ENCODE measurements at regions not wholly inside any gene's neighbourhood (a gene's known extent, or its start where the extent isn't known, plus 50 kb on each side); places are given as distances from the start of the nearest gene placed in this dataset.
"Not testable (repeated sequence)": the region's sequence is repeated elsewhere in the genome, so short reads cannot be mapped to it uniquely, and the experiment has no call there.

DNA sequence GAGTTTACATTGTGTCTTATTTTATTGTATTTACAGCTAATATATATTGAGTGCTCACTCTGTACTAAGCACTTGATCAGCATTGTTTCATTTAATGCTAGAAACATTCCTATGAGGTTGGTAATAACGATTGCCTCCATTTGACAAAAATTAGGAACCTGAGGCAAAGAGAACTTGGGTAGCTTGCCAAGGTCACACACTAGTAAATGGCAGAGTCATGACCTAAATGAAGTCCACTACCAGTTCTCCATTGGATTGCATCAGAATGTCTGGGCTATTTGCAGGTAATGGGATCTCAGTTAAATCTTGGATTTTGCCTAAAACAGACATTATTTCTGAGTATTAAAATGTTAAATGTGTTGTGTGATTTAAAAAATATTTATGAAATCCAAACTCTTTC is 65.8 kb upstream of the CRIM1 start:
- no peak overlapping the region for H3K4me3 ChIP-seq (replicated peaks; ENCODE audit: low read depth, low read length)

GRCh38 chr2:36287363-36288275 is 68.0 kb upstream of the CRIM1 start:
- no peaks in the 10 kb centered on the region for H3K27me3 ChIP-seq (replicated peaks; ENCODE audit: control insufficient read depth, insufficient read depth, low read length)
- DNase-seq (ENCODE audit: extremely low read depth, insufficient read length): no peak
- TF ChIP-seq CTCF (IDR thresholded peaks at IDR 0.05; ENCODE audit: insufficient read depth, low read length, poor library complexity, severe bottlenecking): no peak
- no peaks in the 10 kb centered on the region for H3K36me3 ChIP-seq (ENCODE audit: control insufficient read depth, insufficient read depth, low read length)
- no peak overlapping the region for H3K4me3 ChIP-seq (replicated peaks; ENCODE audit: low read depth, low read length)

More for the DNA sequence above, 65.8 kb upstream of the CRIM1 start:
- no peak for DNase-seq (ENCODE audit: extremely low read depth, insufficient read length)
- H3K36me3 ChIP-seq (ENCODE audit: control insufficient read depth, insufficient read depth, low read length): no peaks in the 10 kb centered on the region
- TF ChIP-seq CTCF (IDR thresholded peaks at IDR 0.05; ENCODE audit: insufficient read depth, low read length, poor library complexity, severe bottlenecking): no peak
- H3K27me3 ChIP-seq (replicated peaks; ENCODE audit: control insufficient read depth, insufficient read depth, low read length): no peaks in the 10 kb centered on the region

DNA sequence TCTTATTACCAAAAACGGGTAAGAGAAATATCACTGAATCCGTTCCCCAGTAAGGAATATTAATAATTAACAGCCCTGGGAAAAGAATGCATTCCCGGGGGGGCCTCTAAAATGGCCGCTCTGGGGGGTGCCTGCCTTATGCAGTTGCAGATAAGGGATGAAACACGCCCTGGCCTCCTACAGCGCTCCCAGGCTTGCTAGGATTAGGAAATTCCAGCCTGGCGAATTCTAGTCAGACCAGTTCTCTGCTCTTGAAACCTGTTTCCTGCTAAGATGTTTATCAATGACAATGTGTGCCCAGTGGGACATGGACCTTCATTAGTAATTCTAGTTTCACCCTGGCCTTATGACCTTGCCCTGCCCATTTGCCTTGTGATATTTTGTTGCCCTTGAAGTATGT is 76.1 kb upstream of the CRIM1 start:
- H3K36me3 ChIP-seq (ENCODE audit: control insufficient read depth, insufficient read depth, low read length); H3K27me3 ChIP-seq (replicated peaks; ENCODE audit: control insufficient read depth, insufficient read depth, low read length); DNase-seq (ENCODE audit: extremely low read depth, insufficient read length); H3K4me3 ChIP-seq (replicated peaks; ENCODE audit: low read depth, low read length): not testable (repeated sequence)

DNA sequence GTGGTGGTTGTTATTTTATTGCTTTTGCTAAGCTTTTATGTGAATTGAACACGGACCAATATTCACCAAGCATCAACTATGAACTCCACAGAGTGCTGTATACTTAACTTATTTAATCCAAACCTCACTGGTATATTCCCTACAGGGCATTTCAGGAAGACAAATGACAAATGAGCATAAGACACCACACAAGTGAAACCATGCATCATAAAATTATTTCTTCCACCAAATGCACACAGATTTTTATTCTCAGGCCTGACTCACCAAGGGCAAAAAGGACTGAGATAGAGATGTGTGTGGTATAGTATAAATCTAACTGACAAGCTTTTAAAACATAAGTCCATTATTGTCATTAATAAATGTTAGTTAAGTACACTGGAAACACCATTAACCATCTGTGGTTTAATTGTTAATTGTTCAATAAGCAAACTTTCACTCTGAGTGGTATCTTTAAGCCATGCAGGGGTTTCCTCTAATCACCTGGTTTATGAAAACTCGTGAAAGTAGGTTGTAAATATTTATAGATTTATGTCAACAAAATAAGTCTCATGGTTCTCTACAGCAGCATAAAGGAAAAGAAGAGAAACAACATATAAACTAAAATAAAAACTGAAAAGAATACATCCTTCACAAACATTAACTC is 77.6 kb upstream of the CRIM1 start:
- Histone ChIP-seq H3K27me3 (replicated peaks; ENCODE audit: control insufficient read depth, insufficient read depth, low read length) (no peaks in the 10 kb centered on the region), H3K4me3 (replicated peaks; ENCODE audit: low read depth, low read length) (no peak overlapping the region), H3K36me3 (ENCODE audit: control insufficient read depth, insufficient read depth, low read length) (no peaks in the 10 kb centered on the region)
- TF ChIP-seq CTCF (IDR thresholded peaks at IDR 0.05; ENCODE audit: insufficient read depth, low read length, poor library complexity, severe bottlenecking): no peak
- DNase-seq (ENCODE audit: extremely low read depth, insufficient read length): no peak

- no peak overlapping the region for H3K4me3 ChIP-seq (replicated peaks; ENCODE audit: low read depth, low read length)
- no peak for DNase-seq (ENCODE audit: extremely low read depth, insufficient read length)
- H3K36me3 ChIP-seq (ENCODE audit: control insufficient read depth, insufficient read depth, low read length): no peaks in the 10 kb centered on the region
- no peak for TF ChIP-seq CTCF (IDR thresholded peaks at IDR 0.05; ENCODE audit: insufficient read depth, low read length, poor library complexity, severe bottlenecking)
- no peaks in the 10 kb centered on the region for H3K27me3 ChIP-seq (replicated peaks; ENCODE audit: control insufficient read depth, insufficient read depth, low read length)
Observed at GRCh38 chr2:36277146-36277808, 78.3 kb upstream of the CRIM1 start.

DNA sequence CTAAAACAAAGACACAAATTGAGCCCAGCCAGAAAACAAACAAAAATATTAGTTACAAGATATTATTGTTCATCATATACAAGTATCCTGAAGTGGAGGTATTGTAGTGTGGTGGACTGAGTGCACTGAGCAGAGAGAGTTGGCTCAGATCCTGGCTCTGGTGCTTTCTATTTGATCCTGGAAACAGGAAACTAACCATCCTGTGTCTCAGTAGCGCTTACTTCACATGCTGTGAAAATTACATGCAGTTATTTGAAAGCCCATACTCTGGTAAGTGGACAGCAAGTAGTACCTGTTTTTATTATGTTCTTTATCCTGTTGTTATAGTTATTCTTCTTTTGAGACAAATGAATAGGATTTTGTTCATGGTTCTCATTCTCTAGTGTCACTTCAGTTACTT is 84.3 kb upstream of the CRIM1 start:
- Histone ChIP-seq H3K4me3 (replicated peaks; ENCODE audit: low read depth, low read length) (no peak overlapping the region), H3K27me3 (replicated peaks; ENCODE audit: control insufficient read depth, insufficient read depth, low read length) (no peaks in the 10 kb centered on the region; the same call in 1 of the 2 replicates), H3K36me3 (ENCODE audit: control insufficient read depth, insufficient read depth, low read length) (no peaks in the 10 kb centered on the region)
- TF ChIP-seq CTCF (IDR thresholded peaks at IDR 0.05; ENCODE audit: insufficient read depth, low read length, poor library complexity, severe bottlenecking): no peak
- no peak for DNase-seq (ENCODE audit: extremely low read depth, insufficient read length)

Measured in GM06990 (cell line).